MM.1S (cell line): ENCODE measurements at regions not wholly inside any gene's neighbourhood (a gene's known extent, or its start where the extent isn't known, plus 50 kb on each side); places are given as distances from the start of the nearest gene placed in this dataset.

ENCODE experiments used
- EZH2 ChIP-seq: fragments of 300-600 bp; sonication (generic); optimal IDR thresholded peaks from 2 replicates; pipeline ENCODE3; 2017; ENCODE audit warnings: low read depth, mild to moderate bottlenecking, antibody characterized with exemption, low read length, mixed read lengths
- EZH2phosphoT487 ChIP-seq: fragments of 300-600 bp; sonication (generic); IDR thresholded peaks from 2 replicates; pipeline ENCODE4 v1.6.1; 2018; ENCODE audit warnings: antibody characterized with exemption, low read length
- TF ChIP-seq, protein P1 (sequence below): fragments of 300-600 bp; sonication (generic); IDR thresholded peaks from 2 replicates; pipeline ENCODE4 v1.5.1; 2016; ENCODE audit warnings: antibody characterized with exemption, low read length, mixed read lengths

DNA sequence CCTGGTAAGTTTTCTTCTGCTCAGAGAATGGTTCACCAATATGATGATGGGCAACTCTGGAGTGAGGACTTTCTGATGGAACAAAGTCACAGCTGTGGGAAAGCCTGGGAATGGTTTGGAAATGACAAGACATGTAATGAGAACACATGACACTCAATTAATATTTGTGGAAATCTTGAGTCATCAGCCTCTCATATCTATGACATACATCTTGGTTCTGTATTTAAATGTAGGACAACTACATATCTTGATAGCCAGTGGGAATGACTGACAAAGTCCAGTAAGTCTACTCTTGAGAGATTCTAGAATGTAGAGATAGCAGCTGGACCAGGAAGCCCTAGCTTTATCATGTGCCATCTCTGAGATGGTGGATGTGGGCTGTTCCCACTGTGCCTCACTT is 85.5 kb downstream of the PALM2AKAP2 start:
- TF ChIP-seq, protein P1, sequence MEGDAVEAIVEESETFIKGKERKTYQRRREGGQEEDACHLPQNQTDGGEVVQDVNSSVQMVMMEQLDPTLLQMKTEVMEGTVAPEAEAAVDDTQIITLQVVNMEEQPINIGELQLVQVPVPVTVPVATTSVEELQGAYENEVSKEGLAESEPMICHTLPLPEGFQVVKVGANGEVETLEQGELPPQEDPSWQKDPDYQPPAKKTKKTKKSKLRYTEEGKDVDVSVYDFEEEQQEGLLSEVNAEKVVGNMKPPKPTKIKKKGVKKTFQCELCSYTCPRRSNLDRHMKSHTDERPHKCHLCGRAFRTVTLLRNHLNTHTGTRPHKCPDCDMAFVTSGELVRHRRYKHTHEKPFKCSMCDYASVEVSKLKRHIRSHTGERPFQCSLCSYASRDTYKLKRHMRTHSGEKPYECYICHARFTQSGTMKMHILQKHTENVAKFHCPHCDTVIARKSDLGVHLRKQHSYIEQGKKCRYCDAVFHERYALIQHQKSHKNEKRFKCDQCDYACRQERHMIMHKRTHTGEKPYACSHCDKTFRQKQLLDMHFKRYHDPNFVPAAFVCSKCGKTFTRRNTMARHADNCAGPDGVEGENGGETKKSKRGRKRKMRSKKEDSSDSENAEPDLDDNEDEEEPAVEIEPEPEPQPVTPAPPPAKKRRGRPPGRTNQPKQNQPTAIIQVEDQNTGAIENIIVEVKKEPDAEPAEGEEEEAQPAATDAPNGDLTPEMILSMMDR = no peak
- TF ChIP-seq EZH2 (no peak), EZH2phosphoT487 (no peak)
